Ovary (tissue), 7 donors: ENCODE measurements at regions not wholly inside any gene's neighbourhood (a gene's known extent, or its start where the extent isn't known, plus 50 kb on each side); places are given as distances from the start of the nearest gene placed in this dataset.

Source experiments
- DNase-seq, 5 donors: peaks; one replicate each; pipeline ENCODE4 v3.0.0-alpha.2; 2019 to 2020
- H3K27ac ChIP-seq, 2 donors: fragments of 200-600 bp; one replicate each; pipeline versions ENCODE4 v1.5.1 to v1.8.0; 2019 to 2022
- H3K27me3 ChIP-seq: fragments of 200-600 bp; one replicate; pipeline ENCODE4 v1.8.0; 2022
- H3K36me3 ChIP-seq: fragments of 200-600 bp; sonication (generic); one replicate; pipeline ENCODE4 v1.5.1; 2019
- H3K4me1 ChIP-seq: one replicate; pipeline ENCODE4 v1.8.1; 2013; ENCODE audit warnings: mild to moderate bottlenecking, moderate library complexity; ENCODE audit not compliant: insufficient read depth
- H3K4me3 ChIP-seq: fragments of 200-600 bp; sonication (generic); one replicate; pipeline ENCODE4 v1.5.1; 2017
- H3K9me3 ChIP-seq, 2 donors: fragments of 200-600 bp in 1 of 2; sonication (generic) in 1 of 2; one replicate each; pipeline versions ENCODE4 v1.5.1 to v1.8.1; 2013 to 2019; ENCODE audit warnings: mild to moderate bottlenecking in 1 of 2, moderate library complexity in 1 of 2
- CTCF ChIP-seq, 3 donors: fragments of 450-650 bp in 2 of 3; fragments of 200-600 bp in 1 of 3; IDR thresholded peaks; one replicate each; pipeline versions ENCODE4 v1.5.1 to v1.8.0; 2016 to 2022; ENCODE audit warnings: antibody characterized with exemption in 3 of 3, mild to moderate bottlenecking in 1 of 3
- EP300 ChIP-seq: sonication (generic); formaldehyde crosslinking; IDR thresholded peaks from one replicate; pipeline ENCODE4 v1.6.1; 2017; ENCODE audit warnings: antibody characterized with exemption
- POLR2A ChIP-seq: fragments of 450-650 bp; IDR thresholded peaks from one replicate; pipeline ENCODE4 v1.6.1; 2017; ENCODE audit warnings: antibody characterized with exemption, mild to moderate bottlenecking, moderate library complexity
- WGBS, 3 donors: extraction: QIAGEN DNeasy Blood & Tissue Kit in 1 of 3; methylation state at CpG; one replicate each; pipeline versions ENCODE4 v1.1.5 to v1.1.7; 2013 to 2017; 5-methylcytosine and 5-hydroxymethylcytosine counted together
- intact Hi-C, 4 donors: fragments of 100-400 bp; cut with DNase I; formaldehyde crosslinking; loops; one replicate each; pipeline versions ENCODE4 v1.11.0 to v1.15.1; 2022 to 2023
- donor health status: DM: no; HTN: no; CAD: no; lungs with moderate emphysema.
- donor health status: DM: no; HTN: no; CAD: no.
- donor health status: Bipolar disorder and iron deficiency.
- donor health status: DM: no; HTN: no; CAD: no.
- donor health status: DM: yes; HTN: yes; CAD: no.

DNA sequence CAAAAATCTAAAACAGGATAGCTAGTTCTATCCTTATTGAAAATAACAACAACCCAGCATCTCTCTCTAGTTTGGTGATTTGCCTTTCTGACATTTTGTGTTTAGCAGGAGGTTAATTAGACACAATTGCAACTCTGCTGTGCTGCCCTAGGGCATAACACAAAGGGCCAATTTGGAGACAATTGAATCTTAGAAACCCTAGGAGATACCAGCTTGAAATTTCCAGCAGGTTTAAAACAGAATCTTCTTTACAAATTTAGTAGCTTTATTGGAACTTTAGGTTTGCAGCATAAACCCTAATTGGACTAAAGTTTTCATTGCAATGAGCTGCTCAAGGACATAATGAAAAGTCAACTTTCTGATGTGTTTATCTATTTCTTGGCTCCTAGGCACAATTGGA is 166.7 kb upstream of the FER start:
- no peaks in the 10 kb centered on the region for H3K27me3 ChIP-seq
- no peaks in the 10 kb centered on the region for H3K4me1 ChIP-seq
- H3K36me3 ChIP-seq: no peaks in the 10 kb centered on the region
- intact Hi-C loops: no loop called here
- H3K27ac ChIP-seq: no peak overlapping the region
- DNase-seq: no peak
- no peak for TF ChIP-seq POLR2A
- no peak for TF ChIP-seq EP300
- no peak for TF ChIP-seq CTCF (IDR thresholded peaks at IDR 0.05)
- no peaks in the 10 kb centered on the region for H3K9me3 ChIP-seq
- no peak overlapping the region for H3K4me3 ChIP-seq

DNA sequence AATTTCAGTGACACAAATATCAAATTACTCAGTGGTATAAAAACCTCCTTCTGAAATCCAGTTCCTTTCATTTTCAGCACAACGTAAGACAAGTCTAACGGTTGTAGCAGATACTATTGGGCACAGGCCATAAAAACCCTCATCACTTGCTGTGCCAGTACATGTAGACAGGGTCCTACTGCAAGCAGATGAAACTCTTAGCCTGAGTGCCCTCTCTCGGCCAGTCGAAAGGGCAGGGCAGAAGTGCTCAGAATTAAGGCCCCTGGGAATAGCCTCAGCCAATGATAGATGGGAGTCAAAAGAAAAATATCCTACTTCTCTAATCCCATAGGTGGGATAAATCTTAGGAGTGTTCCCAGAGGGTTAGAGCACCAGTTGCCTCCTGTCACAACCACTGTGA is 168.5 kb upstream of the FER start:
- H3K9me3 ChIP-seq: no peaks in the 10 kb centered on the region
- H3K27me3 ChIP-seq: no peaks in the 10 kb centered on the region
- intact Hi-C loops: no loop called here
- TF ChIP-seq CTCF (IDR thresholded peaks at IDR 0.05) (no peak), POLR2A (no peak), EP300 (no peak)
- DNase-seq: no peak
- 50 to 54% (median 53%) methylated on average over 4 of the region's 4 CpGs for WGBS, 3 donors
- H3K36me3 ChIP-seq: no peaks in the 10 kb centered on the region
- H3K4me3 ChIP-seq: no peak overlapping the region
- H3K4me1 ChIP-seq: no peaks in the 10 kb centered on the region
- H3K27ac ChIP-seq: no peak overlapping the region

DNA sequence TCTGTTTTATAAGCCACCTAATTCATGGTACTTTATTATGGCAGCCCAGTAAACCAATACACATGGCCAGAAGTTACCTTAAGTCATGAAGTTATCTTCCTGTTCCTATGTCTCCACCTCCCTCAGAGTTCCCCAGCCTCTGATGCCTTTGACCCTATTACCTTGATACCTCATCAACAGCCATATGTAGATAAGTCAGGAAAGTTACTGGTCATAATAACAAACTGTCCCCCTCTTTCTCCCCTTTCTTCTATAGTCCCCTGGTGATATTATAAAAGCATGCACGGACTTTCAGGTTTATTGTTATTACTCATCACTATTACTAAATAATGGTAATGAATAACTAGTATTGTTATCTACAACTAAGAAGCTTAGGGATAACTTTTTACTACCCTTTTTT is 168.9 kb upstream of the FER start:
- Histone ChIP-seq H3K4me3 (no peak overlapping the region), H3K27ac (no peak overlapping the region), H3K9me3 (no peaks in the 10 kb centered on the region), H3K27me3 (no peaks in the 10 kb centered on the region), H3K36me3 (no peaks in the 10 kb centered on the region), H3K4me1 (no peaks in the 10 kb centered on the region)
- TF ChIP-seq CTCF (IDR thresholded peaks at IDR 0.05) (no peak), POLR2A (no peak), EP300 (no peak)
- DNase-seq: no peak
- intact Hi-C loops: no loop called here
- WGBS, 3 donors: 81 to 96% (median 84%) methylated on average over 1 of the region's 1 CpG

GRCh38 chr5:108567429-108567828 is 180.3 kb upstream of the FER start:
- Histone ChIP-seq H3K27ac (no peak overlapping the region), H3K9me3 (no peaks in the 10 kb centered on the region), H3K36me3 (no peaks in the 10 kb centered on the region), H3K4me1 (no peaks in the 10 kb centered on the region), H3K4me3 (no peak overlapping the region), H3K27me3 (no peaks in the 10 kb centered on the region)
- TF ChIP-seq EP300: no peak
- no peak for TF ChIP-seq POLR2A
- TF ChIP-seq CTCF (IDR thresholded peaks at IDR 0.05): no peak
- 84 to 88% (median 87%) methylated on average over 9 of the region's 9 CpGs for WGBS, 3 donors
- DNase-seq: no peak
- intact Hi-C loops: no loop called here

DNA sequence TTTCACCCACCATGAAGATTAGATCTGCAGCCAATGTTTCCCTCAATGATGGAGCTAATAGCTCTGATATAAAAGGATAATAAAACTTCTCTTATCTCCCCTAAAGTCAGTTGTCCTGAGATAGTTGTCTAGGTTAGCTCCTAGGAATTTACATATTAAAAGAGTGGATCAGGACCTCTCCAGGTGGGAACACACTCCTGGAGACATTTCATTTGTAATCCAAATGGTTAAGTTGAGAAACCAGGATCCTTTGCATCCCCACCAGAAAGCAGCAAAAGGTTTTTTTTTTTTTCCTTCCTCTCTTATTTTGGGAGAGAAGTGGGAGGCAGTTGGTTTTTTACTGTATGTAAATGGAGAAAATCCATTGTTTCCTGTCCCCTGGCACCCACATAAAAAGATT is 182.5 kb upstream of the FBXL17 start:
- Histone ChIP-seq H3K4me1 (no peaks in the 10 kb centered on the region), H3K27me3 (no peaks in the 10 kb centered on the region), H3K9me3 (no peaks in the 10 kb centered on the region), H3K4me3 (no peak overlapping the region), H3K27ac (no peak overlapping the region), H3K36me3 (no peaks in the 10 kb centered on the region)
- DNase-seq: no peak
- TF ChIP-seq POLR2A: no peak
- no peak for TF ChIP-seq EP300
- no peak for TF ChIP-seq CTCF (IDR thresholded peaks at IDR 0.05)
- intact Hi-C loops: no loop called here
